ENCODE measurements at regions not wholly inside any gene's neighbourhood (a gene's known extent, or its start where the extent isn't known, plus 50 kb on each side); places are given as distances from the start of the nearest gene placed in this dataset.

- TF ChIP-seq, protein P1, sequence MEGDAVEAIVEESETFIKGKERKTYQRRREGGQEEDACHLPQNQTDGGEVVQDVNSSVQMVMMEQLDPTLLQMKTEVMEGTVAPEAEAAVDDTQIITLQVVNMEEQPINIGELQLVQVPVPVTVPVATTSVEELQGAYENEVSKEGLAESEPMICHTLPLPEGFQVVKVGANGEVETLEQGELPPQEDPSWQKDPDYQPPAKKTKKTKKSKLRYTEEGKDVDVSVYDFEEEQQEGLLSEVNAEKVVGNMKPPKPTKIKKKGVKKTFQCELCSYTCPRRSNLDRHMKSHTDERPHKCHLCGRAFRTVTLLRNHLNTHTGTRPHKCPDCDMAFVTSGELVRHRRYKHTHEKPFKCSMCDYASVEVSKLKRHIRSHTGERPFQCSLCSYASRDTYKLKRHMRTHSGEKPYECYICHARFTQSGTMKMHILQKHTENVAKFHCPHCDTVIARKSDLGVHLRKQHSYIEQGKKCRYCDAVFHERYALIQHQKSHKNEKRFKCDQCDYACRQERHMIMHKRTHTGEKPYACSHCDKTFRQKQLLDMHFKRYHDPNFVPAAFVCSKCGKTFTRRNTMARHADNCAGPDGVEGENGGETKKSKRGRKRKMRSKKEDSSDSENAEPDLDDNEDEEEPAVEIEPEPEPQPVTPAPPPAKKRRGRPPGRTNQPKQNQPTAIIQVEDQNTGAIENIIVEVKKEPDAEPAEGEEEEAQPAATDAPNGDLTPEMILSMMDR (IDR thresholded peaks at IDR 0.05): no peak
- TF ChIP-seq, protein P2, sequence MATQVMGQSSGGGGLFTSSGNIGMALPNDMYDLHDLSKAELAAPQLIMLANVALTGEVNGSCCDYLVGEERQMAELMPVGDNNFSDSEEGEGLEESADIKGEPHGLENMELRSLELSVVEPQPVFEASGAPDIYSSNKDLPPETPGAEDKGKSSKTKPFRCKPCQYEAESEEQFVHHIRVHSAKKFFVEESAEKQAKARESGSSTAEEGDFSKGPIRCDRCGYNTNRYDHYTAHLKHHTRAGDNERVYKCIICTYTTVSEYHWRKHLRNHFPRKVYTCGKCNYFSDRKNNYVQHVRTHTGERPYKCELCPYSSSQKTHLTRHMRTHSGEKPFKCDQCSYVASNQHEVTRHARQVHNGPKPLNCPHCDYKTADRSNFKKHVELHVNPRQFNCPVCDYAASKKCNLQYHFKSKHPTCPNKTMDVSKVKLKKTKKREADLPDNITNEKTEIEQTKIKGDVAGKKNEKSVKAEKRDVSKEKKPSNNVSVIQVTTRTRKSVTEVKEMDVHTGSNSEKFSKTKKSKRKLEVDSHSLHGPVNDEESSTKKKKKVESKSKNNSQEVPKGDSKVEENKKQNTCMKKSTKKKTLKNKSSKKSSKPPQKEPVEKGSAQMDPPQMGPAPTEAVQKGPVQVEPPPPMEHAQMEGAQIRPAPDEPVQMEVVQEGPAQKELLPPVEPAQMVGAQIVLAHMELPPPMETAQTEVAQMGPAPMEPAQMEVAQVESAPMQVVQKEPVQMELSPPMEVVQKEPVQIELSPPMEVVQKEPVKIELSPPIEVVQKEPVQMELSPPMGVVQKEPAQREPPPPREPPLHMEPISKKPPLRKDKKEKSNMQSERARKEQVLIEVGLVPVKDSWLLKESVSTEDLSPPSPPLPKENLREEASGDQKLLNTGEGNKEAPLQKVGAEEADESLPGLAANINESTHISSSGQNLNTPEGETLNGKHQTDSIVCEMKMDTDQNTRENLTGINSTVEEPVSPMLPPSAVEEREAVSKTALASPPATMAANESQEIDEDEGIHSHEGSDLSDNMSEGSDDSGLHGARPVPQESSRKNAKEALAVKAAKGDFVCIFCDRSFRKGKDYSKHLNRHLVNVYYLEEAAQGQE (IDR thresholded peaks at IDR 0.05; ENCODE audit: insufficient read depth in 1 of 2, low read depth in 2 of 2, low read length in 1 of 2): no peak
- TF ChIP-seq POLR2AphosphoS5 (IDR thresholded peaks at IDR 0.05; ENCODE audit: low read depth, low read length): no peak
- TF ChIP-seq TCF7L2 (IDR thresholded peaks at IDR 0.05; ENCODE audit: low read depth, low read length): no peak
- no peak for TF ChIP-seq SIN3A (IDR thresholded peaks at IDR 0.05; ENCODE audit: borderline replicate concordance, insufficient read depth, low read depth, low read length)
Measured at GRCh38 chrX:140943513-140943912, 58.9 kb upstream of the SPANXB1 start.
